RWPE1 (cell line): ENCODE measurements at regions not wholly inside any gene's neighbourhood (a gene's known extent, or its start where the extent isn't known, plus 50 kb on each side); places are given as distances from the start of the nearest gene placed in this dataset.

Source experiments
- CTCF ChIA-PET: fragments of 350-600 bp; sonication (Branson Sonifier 250); formaldehyde crosslinking; extraction: SDS; loops from one replicate; lab custom pipeline; 2021; lab: Yijun Ruan, JAX
- POLR2A ChIA-PET: fragments of 400-600 bp; formaldehyde crosslinking; extraction: SDS; loops from one replicate; lab custom pipeline; 2020; ENCODE audit warnings: antibody characterized with exemption; ENCODE audit not compliant: low non-redundant PET; lab: Yijun Ruan, JAX
- DNase-seq: peaks from one replicate; pipeline ENCODE4 v3.0.0; 2012; ENCODE audit warnings: low spot score
- H3K27ac ChIP-seq: fragments of 450-650 bp; 2 replicates; pipeline ENCODE4 v1.5.1; 2017
- CTCF ChIP-seq: fragments of 450-650 bp; conservative IDR thresholded peaks from 2 replicates; pipeline ENCODE4 v1.5.1; 2017; ENCODE audit warnings: low read depth, mild to moderate bottlenecking

- ChIA-PET POLR2A (no interaction called here), CTCF (no interaction called here)
- DNase-seq = no peak
- no peak for TF ChIP-seq CTCF
- H3K27ac ChIP-seq = no peak overlapping the region
Observed at GRCh38 chr3:181976526-181976925, 264.8 kb downstream of the SOX2 start.

GRCh38 chr3:181985386-181985785 lies 273.7 kb downstream of the SOX2 start:
- H3K27ac ChIP-seq = no peak overlapping the region
- ChIA-PET CTCF (no interaction called here), POLR2A (no interaction called here)
- no peak for TF ChIP-seq CTCF
- no peak for DNase-seq

- ChIA-PET POLR2A (no interaction called here), CTCF (interaction anchor here (0.7 kb wide), 1 partner anchor 262 kb away, joined by 3 read pairs; no protein-coding TSS in a partner anchor)
- no peak overlapping the region for H3K27ac ChIP-seq
- DNase-seq = no peak
- TF ChIP-seq CTCF = no peak
Observed at GRCh38 chr3:181987736-181988135, 276.0 kb downstream of the SOX2 start.

GRCh38 chr3:181998828-181999227 lies 287.1 kb downstream of the SOX2 start:
- no peak for TF ChIP-seq CTCF
- CTCF ChIA-PET = no interaction called here
- POLR2A ChIA-PET = no interaction called here
- H3K27ac ChIP-seq = no peak overlapping the region
- DNase-seq = no peak

GRCh38 chr3:181999314-181999713 lies 287.6 kb downstream of the SOX2 start:
- no peak overlapping the region for H3K27ac ChIP-seq
- POLR2A ChIA-PET = no interaction called here
- DNase-seq = no peak
- CTCF ChIA-PET = no interaction called here
- no peak for TF ChIP-seq CTCF

GRCh38 chr3:182000447-182000846 lies 288.7 kb downstream of the SOX2 start:
- POLR2A ChIA-PET = no interaction called here
- no peak for TF ChIP-seq CTCF
- no peak for DNase-seq
- CTCF ChIA-PET = no interaction called here
- H3K27ac ChIP-seq = no peak overlapping the region
